WERI-Rb-1 (cell line): ENCODE measurements at regions not wholly inside any gene's neighbourhood (a gene's known extent, or its start where the extent isn't known, plus 50 kb on each side); places are given as distances from the start of the nearest gene placed in this dataset.

Experiments used
- DNase-seq: peaks from one replicate; pipeline ENCODE4 v3.0.0-alpha.2; 2020
- H3K27ac ChIP-seq: fragments of 250-450 bp; sonication (Bioruptor Pico); 2 replicates; pipeline ENCODE4 v1.5.1; 2020; ENCODE audit warnings: mild to moderate bottlenecking, moderate library complexity
- H3K27me3 ChIP-seq: fragments of 250-450 bp; sonication (Bioruptor Pico); 2 replicates; pipeline ENCODE4 v1.5.1; 2021; ENCODE audit warnings: mild to moderate bottlenecking, low read depth, moderate library complexity; ENCODE audit not compliant: insufficient read depth, severe bottlenecking
- H3K36me3 ChIP-seq: fragments of 250-450 bp; sonication (Bioruptor Pico); 2 replicates; pipeline ENCODE4 v1.5.1; 2020; ENCODE audit warnings: mild to moderate bottlenecking, moderate library complexity
- H3K4me3 ChIP-seq: 2 replicates; pipeline ENCODE4 v1.5.1; 2011; ENCODE audit warnings: low read depth, mild to moderate bottlenecking, control low read depth, low read length
- H3K9me3 ChIP-seq: fragments of 250-450 bp; sonication (Bioruptor Pico); 2 replicates; pipeline ENCODE4 v1.5.1; 2021; ENCODE audit warnings: mild to moderate bottlenecking, moderate library complexity; ENCODE audit not compliant: severe bottlenecking
- TF ChIP-seq, protein P1 (sequence below): IDR thresholded peaks from 2 replicates; pipeline ENCODE4 v1.5.1; 2011; ENCODE audit warnings: low read depth, mild to moderate bottlenecking, control low read depth, inconsistent platforms, low read length

DNA sequence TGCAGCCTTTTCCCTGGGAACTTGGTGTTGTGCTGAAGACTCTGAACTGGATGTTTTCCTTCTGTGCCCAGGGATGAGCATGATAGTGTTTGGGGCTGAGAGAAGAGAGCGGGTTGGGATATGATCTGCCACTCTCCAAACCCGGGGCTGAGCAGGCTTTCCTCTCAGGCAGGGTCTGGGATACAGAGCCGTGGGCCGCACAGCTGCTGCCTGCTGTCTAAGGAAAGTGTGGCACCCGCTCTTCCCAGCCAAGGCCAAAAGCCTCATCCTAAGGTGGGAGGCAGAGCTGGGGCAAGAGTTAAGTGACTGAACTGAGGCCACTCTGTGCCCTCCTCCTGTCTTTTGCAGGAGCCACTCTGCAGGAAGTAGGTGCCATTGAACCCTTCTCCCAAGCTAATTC, 83.6 kb upstream of the PITX1 start:
- TF ChIP-seq, protein P1, sequence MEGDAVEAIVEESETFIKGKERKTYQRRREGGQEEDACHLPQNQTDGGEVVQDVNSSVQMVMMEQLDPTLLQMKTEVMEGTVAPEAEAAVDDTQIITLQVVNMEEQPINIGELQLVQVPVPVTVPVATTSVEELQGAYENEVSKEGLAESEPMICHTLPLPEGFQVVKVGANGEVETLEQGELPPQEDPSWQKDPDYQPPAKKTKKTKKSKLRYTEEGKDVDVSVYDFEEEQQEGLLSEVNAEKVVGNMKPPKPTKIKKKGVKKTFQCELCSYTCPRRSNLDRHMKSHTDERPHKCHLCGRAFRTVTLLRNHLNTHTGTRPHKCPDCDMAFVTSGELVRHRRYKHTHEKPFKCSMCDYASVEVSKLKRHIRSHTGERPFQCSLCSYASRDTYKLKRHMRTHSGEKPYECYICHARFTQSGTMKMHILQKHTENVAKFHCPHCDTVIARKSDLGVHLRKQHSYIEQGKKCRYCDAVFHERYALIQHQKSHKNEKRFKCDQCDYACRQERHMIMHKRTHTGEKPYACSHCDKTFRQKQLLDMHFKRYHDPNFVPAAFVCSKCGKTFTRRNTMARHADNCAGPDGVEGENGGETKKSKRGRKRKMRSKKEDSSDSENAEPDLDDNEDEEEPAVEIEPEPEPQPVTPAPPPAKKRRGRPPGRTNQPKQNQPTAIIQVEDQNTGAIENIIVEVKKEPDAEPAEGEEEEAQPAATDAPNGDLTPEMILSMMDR, result no peak
- no peak for DNase-seq
- Histone ChIP-seq H3K27me3 (no peaks in the 10 kb centered on the region), H3K36me3 (no peaks in the 10 kb centered on the region), H3K27ac (no peak overlapping the region), H3K4me3 (no peak overlapping the region), H3K9me3 (no peaks in the 10 kb centered on the region)

DNA sequence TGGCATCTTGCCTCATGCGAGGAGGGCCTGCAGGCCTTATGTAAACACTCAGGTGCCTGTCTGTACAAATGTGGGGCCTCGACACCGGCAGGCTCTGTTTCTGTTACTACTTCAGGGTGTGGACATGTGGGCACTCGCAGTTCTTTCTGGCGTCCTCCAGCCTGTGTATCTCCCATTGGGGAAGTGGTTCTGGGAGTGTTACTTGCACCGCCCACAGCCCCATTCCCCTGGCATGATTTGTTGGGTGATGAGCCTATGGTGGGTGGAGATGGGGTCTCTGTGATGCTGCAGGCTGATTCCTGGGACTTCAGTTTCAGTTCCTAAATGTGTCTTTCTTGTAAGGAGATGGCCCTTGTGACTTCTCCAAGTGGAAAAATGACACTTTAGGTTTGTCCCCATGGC, 82.1 kb upstream of the PITX1 start:
- Histone ChIP-seq H3K27me3 (no peaks in the 10 kb centered on the region), H3K9me3 (no peaks in the 10 kb centered on the region), H3K4me3 (no peak overlapping the region), H3K36me3 (no peaks in the 10 kb centered on the region), H3K27ac (no peak overlapping the region)
- TF ChIP-seq, protein P1, result no peak
- DNase-seq, result no peak

DNA sequence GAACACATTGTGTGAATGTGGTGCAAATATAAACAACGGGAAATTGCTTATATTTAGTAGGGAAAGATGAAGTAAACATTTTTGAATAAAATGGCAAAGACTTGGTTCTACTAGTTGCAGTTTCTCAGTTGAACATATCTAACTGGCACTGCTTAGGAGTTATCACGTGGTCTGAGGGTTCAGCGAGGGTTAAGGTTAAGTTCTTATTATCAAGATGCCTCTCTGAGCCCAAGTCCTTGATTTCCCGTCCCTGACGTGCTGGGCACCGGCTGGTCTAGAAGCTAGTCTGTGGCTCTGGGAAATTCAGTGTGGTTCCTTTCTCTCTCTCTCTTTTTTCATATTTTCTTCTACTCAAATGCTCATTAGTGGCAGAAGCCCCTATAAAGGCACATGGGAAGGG, 81.6 kb upstream of the PITX1 start:
- TF ChIP-seq, protein P1, result no peak
- no peak overlapping the region for H3K4me3 ChIP-seq
- H3K27ac ChIP-seq, result no peak overlapping the region
- no peaks in the 10 kb centered on the region for H3K9me3 ChIP-seq
- H3K27me3 ChIP-seq, result no peaks in the 10 kb centered on the region
- DNase-seq, result no peak
- H3K36me3 ChIP-seq, result no peaks in the 10 kb centered on the region

DNA sequence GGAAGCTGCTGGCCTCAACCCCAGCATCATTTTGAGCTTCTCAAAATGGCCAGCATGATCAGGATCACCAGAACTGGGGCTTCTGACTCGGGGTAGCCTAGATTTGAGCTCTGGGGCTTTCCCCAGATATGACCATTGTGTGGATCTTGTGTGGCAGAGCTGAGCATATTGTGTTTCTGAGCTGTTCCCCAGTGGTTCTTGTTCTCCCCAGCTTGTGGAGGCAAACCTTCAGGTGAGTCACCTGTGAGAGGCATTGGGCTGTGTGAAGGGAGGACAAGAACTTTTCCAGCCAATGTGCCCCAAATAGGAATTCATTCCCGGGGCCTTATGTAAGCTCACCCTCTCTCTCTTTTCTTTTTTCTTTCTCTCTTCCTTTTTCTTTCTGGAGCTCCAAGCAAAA, 80.7 kb upstream of the PITX1 start:
- Histone ChIP-seq H3K4me3 (no peak overlapping the region), H3K27ac (no peak overlapping the region), H3K27me3 (no peaks in the 10 kb centered on the region), H3K36me3 (no peaks in the 10 kb centered on the region), H3K9me3 (no peaks in the 10 kb centered on the region)
- DNase-seq, result no peak
- TF ChIP-seq, protein P1, result no peak

DNA sequence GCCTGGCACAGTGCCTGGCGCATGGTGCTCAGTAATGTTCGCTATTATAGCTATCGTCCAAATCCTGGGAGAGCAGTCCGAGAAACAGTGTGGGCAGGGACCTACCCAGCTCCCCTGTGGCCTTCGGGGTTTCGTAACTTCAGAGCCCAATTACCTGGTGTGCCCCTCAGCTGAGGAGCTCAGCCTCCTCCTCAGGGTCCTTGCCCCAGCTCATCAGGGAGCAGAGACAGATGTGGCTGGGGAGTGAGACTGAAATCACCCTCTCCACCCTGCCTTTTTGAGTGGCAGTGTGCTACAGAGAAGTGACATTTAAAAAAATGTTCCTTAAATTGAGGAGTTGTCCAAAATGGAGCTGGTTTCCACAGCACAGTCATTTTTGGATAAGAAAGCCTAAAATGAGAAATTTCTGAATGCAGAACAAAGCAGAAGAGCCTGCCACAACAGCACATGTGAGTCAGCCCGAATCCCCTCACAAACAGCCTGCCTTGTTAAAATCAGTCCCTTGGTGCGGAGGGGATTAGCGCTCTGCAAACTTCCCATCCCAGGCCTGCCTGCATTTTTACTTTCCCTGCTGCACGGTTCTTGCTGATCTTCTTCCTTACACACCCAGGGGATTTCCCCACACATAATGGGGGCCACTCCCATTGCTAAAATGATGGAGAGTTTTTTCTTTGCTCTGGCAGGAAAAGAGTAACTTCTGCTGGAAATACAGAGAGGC, 78.1 kb upstream of the PITX1 start:
- no peak for DNase-seq
- Histone ChIP-seq H3K27me3 (no peaks in the 10 kb centered on the region), H3K9me3 (no peaks in the 10 kb centered on the region), H3K36me3 (no peaks in the 10 kb centered on the region), H3K27ac (no peak overlapping the region), H3K4me3 (no peak overlapping the region)
- TF ChIP-seq, protein P1, result no peak
